GM12878 (cell line): ENCODE measurements at regions not wholly inside any gene's neighbourhood (a gene's known extent, or its start where the extent isn't known, plus 50 kb on each side); places are given as distances from the start of the nearest gene placed in this dataset.

ENCODE experiments used
- EP300 ChIP-seq, 2 experiments: fragments of 150-350 bp in 1 of 2; IDR thresholded peaks; 2 replicates each; pipeline ENCODE4 v1.6.1; 2011 to 2012; ENCODE audit warnings: low read depth in 2 of 2, low read length in 2 of 2, borderline replicate concordance in 1 of 2, improper control_type of control experiment in 1 of 2, inconsistent platforms in 1 of 2; ENCODE audit not compliant: control insufficient read depth in 1 of 2
- FOS ChIP-seq: IDR thresholded peaks from 3 replicates; pipeline ENCODE4 v1.6.1; 2011; ENCODE audit warnings: borderline replicate concordance; ENCODE audit not compliant: insufficient read length; ENCODE audit errors: extremely low read depth
- POLR2A ChIP-seq: IDR thresholded peaks from 2 replicates; pipeline ENCODE4 v1.6.1; 2011; ENCODE audit warnings: low read depth, mild to moderate bottlenecking, low read length
- RCOR1 ChIP-seq: conservative IDR thresholded peaks from 2 replicates; pipeline ENCODE4 v1.6.1; 2012; ENCODE audit warnings: low read depth, low read length, improper control_type of control experiment
- SIN3A ChIP-seq: IDR thresholded peaks from 2 replicates; pipeline ENCODE4 v1.6.1; 2012; ENCODE audit warnings: low read depth, low read length, improper control_type of control experiment
- TF ChIP-seq, protein P1 (sequence below): fragments of 450-650 bp; IDR thresholded peaks from 2 replicates; pipeline ENCODE4 v1.6.1; 2017; ENCODE audit warnings: mild to moderate bottlenecking
- TF ChIP-seq, protein P2 (sequence below): IDR thresholded peaks from 2 replicates; pipeline ENCODE4 v1.6.1; 2011; ENCODE audit warnings: borderline replicate concordance, low read depth, mild to moderate bottlenecking, moderate library complexity, mixed read lengths, low read length; ENCODE audit not compliant: insufficient read depth; ENCODE audit errors: extremely low read length
- TF ChIP-seq, protein P3 (sequence below), 3 experiments: IDR thresholded peaks in 2 of 3; conservative IDR thresholded peaks in 1 of 3; 2 replicates each; pipeline ENCODE4 v1.5.1; 2011; ENCODE audit warnings: low read depth in 3 of 3, low read length in 3 of 3, mild to moderate bottlenecking in 3 of 3, control low read depth in 2 of 3, moderate library complexity in 2 of 3, inconsistent platforms in 1 of 3, mixed read lengths in 1 of 3; ENCODE audit not compliant: control insufficient read depth in 2 of 3, insufficient read depth in 1 of 3; ENCODE audit errors: extremely low read depth in 1 of 3
- TF ChIP-seq, protein P4 (sequence below): fragments of 450-650 bp; IDR thresholded peaks from 2 replicates; pipeline ENCODE4 v1.6.1; 2016; ENCODE audit warnings: mild to moderate bottlenecking

DNA sequence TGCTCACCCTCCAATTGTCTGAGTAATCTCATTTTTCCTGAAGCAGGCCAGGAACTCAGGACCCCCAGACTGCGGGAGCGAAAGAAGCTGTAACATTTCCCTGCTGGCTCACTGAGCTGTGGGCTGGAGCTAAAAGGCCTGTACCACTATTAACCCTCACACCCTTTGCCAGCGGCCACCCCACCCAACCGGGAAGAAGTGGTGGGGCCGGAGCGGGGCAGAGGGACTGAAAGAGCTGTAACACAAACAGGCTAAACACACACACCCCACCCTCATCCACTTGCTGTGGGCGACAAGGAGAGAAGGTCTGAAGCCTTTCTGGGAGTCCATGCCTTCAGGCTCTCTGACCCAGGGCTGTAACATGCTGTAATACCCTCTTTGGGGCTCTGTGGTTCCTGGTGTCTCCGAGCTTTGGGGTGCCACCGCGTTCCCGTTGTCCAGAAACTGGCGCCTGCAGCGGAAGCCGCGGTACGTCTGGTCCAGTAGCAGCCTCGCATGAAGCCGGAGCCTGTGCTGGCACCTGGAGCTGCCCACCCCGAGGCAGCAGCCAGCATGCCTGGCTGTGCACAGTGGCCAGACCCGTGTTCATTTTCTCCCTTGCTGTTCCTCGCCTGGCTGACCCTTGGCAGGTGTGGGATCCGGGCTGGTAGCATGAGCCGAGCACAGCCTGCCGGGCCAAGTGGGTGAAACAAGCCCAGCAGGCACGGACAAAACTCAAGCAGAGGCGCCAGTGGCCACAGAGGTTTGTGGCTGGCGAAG, 345.5 kb upstream of the MGAT4C start:
- TF ChIP-seq POLR2A = no peak
- TF ChIP-seq, protein P1, sequence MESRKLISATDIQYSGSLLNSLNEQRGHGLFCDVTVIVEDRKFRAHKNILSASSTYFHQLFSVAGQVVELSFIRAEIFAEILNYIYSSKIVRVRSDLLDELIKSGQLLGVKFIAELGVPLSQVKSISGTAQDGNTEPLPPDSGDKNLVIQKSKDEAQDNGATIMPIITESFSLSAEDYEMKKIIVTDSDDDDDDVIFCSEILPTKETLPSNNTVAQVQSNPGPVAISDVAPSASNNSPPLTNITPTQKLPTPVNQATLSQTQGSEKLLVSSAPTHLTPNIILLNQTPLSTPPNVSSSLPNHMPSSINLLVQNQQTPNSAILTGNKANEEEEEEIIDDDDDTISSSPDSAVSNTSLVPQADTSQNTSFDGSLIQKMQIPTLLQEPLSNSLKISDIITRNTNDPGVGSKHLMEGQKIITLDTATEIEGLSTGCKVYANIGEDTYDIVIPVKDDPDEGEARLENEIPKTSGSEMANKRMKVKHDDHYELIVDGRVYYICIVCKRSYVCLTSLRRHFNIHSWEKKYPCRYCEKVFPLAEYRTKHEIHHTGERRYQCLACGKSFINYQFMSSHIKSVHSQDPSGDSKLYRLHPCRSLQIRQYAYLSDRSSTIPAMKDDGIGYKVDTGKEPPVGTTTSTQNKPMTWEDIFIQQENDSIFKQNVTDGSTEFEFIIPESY = no peak
- TF ChIP-seq SIN3A = no peak
- TF ChIP-seq, protein P2, sequence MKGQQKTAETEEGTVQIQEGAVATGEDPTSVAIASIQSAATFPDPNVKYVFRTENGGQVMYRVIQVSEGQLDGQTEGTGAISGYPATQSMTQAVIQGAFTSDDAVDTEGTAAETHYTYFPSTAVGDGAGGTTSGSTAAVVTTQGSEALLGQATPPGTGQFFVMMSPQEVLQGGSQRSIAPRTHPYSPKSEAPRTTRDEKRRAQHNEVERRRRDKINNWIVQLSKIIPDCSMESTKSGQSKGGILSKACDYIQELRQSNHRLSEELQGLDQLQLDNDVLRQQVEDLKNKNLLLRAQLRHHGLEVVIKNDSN = no peak
- TF ChIP-seq, protein P3, sequence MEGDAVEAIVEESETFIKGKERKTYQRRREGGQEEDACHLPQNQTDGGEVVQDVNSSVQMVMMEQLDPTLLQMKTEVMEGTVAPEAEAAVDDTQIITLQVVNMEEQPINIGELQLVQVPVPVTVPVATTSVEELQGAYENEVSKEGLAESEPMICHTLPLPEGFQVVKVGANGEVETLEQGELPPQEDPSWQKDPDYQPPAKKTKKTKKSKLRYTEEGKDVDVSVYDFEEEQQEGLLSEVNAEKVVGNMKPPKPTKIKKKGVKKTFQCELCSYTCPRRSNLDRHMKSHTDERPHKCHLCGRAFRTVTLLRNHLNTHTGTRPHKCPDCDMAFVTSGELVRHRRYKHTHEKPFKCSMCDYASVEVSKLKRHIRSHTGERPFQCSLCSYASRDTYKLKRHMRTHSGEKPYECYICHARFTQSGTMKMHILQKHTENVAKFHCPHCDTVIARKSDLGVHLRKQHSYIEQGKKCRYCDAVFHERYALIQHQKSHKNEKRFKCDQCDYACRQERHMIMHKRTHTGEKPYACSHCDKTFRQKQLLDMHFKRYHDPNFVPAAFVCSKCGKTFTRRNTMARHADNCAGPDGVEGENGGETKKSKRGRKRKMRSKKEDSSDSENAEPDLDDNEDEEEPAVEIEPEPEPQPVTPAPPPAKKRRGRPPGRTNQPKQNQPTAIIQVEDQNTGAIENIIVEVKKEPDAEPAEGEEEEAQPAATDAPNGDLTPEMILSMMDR (IDR thresholded peaks at IDR 0.05 in 2 of 3, conservative IDR thresholded peaks at IDR 0.05 in 1 of 3; ENCODE audit: control insufficient read depth in 2 of 3, extremely low read depth in 1 of 3, insufficient read depth in 1 of 3, low read depth in 3 of 3, low read length in 3 of 3) = no peak
- TF ChIP-seq RCOR1 = no peak
- TF ChIP-seq EP300 (IDR thresholded peaks at IDR 0.05; ENCODE audit: borderline replicate concordance in 1 of 2, control insufficient read depth in 1 of 2, low read depth in 2 of 2, low read length in 2 of 2) = no peak
- TF ChIP-seq, protein P4, sequence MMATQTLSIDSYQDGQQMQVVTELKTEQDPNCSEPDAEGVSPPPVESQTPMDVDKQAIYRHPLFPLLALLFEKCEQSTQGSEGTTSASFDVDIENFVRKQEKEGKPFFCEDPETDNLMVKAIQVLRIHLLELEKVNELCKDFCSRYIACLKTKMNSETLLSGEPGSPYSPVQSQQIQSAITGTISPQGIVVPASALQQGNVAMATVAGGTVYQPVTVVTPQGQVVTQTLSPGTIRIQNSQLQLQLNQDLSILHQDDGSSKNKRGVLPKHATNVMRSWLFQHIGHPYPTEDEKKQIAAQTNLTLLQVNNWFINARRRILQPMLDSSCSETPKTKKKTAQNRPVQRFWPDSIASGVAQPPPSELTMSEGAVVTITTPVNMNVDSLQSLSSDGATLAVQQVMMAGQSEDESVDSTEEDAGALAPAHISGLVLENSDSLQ = no peak
- TF ChIP-seq FOS = no peak
